Mammary epithelial cell (primary cell): ENCODE measurements at regions not wholly inside any gene's neighbourhood (a gene's known extent, or its start where the extent isn't known, plus 50 kb on each side); places are given as distances from the start of the nearest gene placed in this dataset.

ENCODE experiments used
- EZH2 ChIP-seq: IDR thresholded peaks from 2 replicates; pipeline ENCODE4 v1.6.1; 2012; ENCODE audit warnings: low read length, inconsistent platforms, borderline replicate concordance
- TF ChIP-seq, protein P1 (sequence below), 2 donors: IDR thresholded peaks in 1 of 2; conservative IDR thresholded peaks in 1 of 2; 2 replicates each; pipeline ENCODE4 v1.5.1; 2011 to 2012; ENCODE audit warnings: inconsistent platforms in 2 of 2, low read length in 2 of 2, mild to moderate bottlenecking in 2 of 2, control low read depth in 1 of 2, low read depth in 1 of 2; ENCODE audit not compliant: insufficient read depth in 1 of 2; ENCODE audit errors: extremely low read depth in 1 of 2

GRCh38 chr18:60446821-60447220, 74.2 kb upstream of the MC4R start:
- TF ChIP-seq, protein P1, sequence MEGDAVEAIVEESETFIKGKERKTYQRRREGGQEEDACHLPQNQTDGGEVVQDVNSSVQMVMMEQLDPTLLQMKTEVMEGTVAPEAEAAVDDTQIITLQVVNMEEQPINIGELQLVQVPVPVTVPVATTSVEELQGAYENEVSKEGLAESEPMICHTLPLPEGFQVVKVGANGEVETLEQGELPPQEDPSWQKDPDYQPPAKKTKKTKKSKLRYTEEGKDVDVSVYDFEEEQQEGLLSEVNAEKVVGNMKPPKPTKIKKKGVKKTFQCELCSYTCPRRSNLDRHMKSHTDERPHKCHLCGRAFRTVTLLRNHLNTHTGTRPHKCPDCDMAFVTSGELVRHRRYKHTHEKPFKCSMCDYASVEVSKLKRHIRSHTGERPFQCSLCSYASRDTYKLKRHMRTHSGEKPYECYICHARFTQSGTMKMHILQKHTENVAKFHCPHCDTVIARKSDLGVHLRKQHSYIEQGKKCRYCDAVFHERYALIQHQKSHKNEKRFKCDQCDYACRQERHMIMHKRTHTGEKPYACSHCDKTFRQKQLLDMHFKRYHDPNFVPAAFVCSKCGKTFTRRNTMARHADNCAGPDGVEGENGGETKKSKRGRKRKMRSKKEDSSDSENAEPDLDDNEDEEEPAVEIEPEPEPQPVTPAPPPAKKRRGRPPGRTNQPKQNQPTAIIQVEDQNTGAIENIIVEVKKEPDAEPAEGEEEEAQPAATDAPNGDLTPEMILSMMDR (conservative IDR thresholded peaks at IDR 0.05 in 1 of 2, IDR thresholded peaks at IDR 0.05 in 1 of 2; ENCODE audit: extremely low read depth in 1 of 2, insufficient read depth in 1 of 2, low read depth in 1 of 2, low read length in 2 of 2): no peak
- TF ChIP-seq EZH2: no peak
